Activated naive CD4-positive, alpha-beta T cell treated with anti-CD3 and anti-CD28 coated beads, Interleukin-2, amount 10 ng/mL, durations not matched to agents 7 days and 5 days (primary cell): ENCODE measurements at regions not wholly inside any gene's neighbourhood (a gene's known extent, or its start where the extent isn't known, plus 50 kb on each side); places are given as distances from the start of the nearest gene placed in this dataset.
"Not testable (repeated sequence)": the region's sequence is repeated elsewhere in the genome, so short reads cannot be mapped to it uniquely, and the experiment has no call there.

Experiments used
- CTCF ChIA-PET: fragments of 350-600 bp; sonication (Branson Sonifier 250); formaldehyde crosslinking; loops from one replicate; lab custom pipeline; 2021; ENCODE audit warnings: antibody characterized with exemption; lab: Charles Lee
- DNase-seq: peaks from one replicate; pipeline ENCODE4 v3.0.0-alpha.2; 2020
- H3K27ac Mint-ChIP-seq: one replicate; pipeline ENCODE4 v1.8.0; 2021; ENCODE audit warnings: mild to moderate bottlenecking, moderate library complexity, mixed read lengths
- H3K27me3 Mint-ChIP-seq: one replicate; pipeline ENCODE4 v1.8.0; 2021; ENCODE audit warnings: mild to moderate bottlenecking, mixed read lengths
- H3K36me3 Mint-ChIP-seq: one replicate; pipeline ENCODE4 v1.8.0; 2021; ENCODE audit warnings: mixed read lengths
- H3K4me1 Mint-ChIP-seq: one replicate; pipeline ENCODE4 v1.8.0; 2021; ENCODE audit warnings: mixed read lengths
- H3K4me3 Mint-ChIP-seq: one replicate; pipeline ENCODE4 v1.8.0; 2021; ENCODE audit warnings: mild to moderate bottlenecking, moderate library complexity, mixed read lengths
- H3K9me3 Mint-ChIP-seq: one replicate; pipeline ENCODE4 v1.8.0; 2021; ENCODE audit warnings: mixed read lengths

GRCh38 chr17:54381482-54381881 lies 519.2 kb upstream of the TOM1L1 start:
- Mint-ChIP-seq H3K4me1 (no peaks in the 10 kb centered on the region), H3K27ac (no peak overlapping the region), H3K4me3 (no peak overlapping the region), H3K36me3 (no peaks in the 10 kb centered on the region), H3K27me3 (no peaks in the 10 kb centered on the region), H3K9me3 (peaks cover 12% of the 10 kb centered on the region)
- CTCF ChIA-PET: no interaction called here
- no peak for DNase-seq

DNA sequence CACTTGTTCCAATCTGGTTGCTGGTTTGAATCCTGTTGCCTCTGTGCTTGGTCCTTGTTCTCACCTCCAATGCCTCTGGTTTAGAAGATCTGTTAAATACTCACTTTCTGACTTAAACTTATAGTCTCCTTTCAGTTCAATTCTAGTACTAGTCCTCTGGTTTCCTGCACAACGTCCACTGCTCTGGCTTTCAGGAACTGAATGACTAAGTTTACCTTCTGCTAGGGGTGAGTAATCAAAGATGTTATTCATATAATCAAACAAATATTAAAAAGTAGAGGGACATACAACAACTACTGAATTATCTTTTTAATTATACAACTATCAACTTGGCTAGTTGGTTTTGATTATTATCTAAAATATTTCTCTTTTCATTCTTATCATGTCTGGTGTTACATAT lies 496.4 kb upstream of the TOM1L1 start:
- no peak for DNase-seq
- Mint-ChIP-seq H3K27me3 (no peaks in the 10 kb centered on the region), H3K36me3 (no peaks in the 10 kb centered on the region), H3K27ac (no peak overlapping the region), H3K4me3 (no peak overlapping the region), H3K9me3 (peaks cover 8% of the 10 kb centered on the region), H3K4me1 (no peaks in the 10 kb centered on the region)
- CTCF ChIA-PET: no interaction called here

- H3K27ac Mint-ChIP-seq: no peak overlapping the region
Measured at GRCh38 chr17:54405826-54406225, 494.8 kb upstream of the TOM1L1 start.

GRCh38 chr17:54408731-54409130 lies 491.9 kb upstream of the TOM1L1 start:
- peaks cover 8% of the 10 kb centered on the region for H3K9me3 Mint-ChIP-seq
- H3K36me3 Mint-ChIP-seq: no peaks in the 10 kb centered on the region
- H3K4me1 Mint-ChIP-seq: no peaks in the 10 kb centered on the region
- CTCF ChIA-PET: no interaction called here
- no peak overlapping the region for H3K27ac Mint-ChIP-seq
- no peak for DNase-seq
- no peaks in the 10 kb centered on the region for H3K27me3 Mint-ChIP-seq
- H3K4me3 Mint-ChIP-seq: no peak overlapping the region

More at GRCh38 chr17:54405826-54406225, 494.8 kb upstream of the TOM1L1 start:
- no peak overlapping the region for H3K4me3 Mint-ChIP-seq
- no peaks in the 10 kb centered on the region for H3K36me3 Mint-ChIP-seq
- no peaks in the 10 kb centered on the region for H3K4me1 Mint-ChIP-seq
- no peaks in the 10 kb centered on the region for H3K27me3 Mint-ChIP-seq
- peaks cover 8% of the 10 kb centered on the region for H3K9me3 Mint-ChIP-seq
- CTCF ChIA-PET: no interaction called here
- no peak for DNase-seq

GRCh38 chr17:54418467-54418866 lies 482.2 kb upstream of the TOM1L1 start:
- no peaks in the 10 kb centered on the region for H3K4me1 Mint-ChIP-seq
- H3K36me3 Mint-ChIP-seq: no peaks in the 10 kb centered on the region
- H3K4me3 Mint-ChIP-seq: no peak overlapping the region
- no peak overlapping the region for H3K27ac Mint-ChIP-seq
- peaks cover 2% of the 10 kb centered on the region for H3K9me3 Mint-ChIP-seq
- no peaks in the 10 kb centered on the region for H3K27me3 Mint-ChIP-seq
- DNase-seq: no peak
- CTCF ChIA-PET: no interaction called here

- H3K4me3 Mint-ChIP-seq: no peak overlapping the region
- no peaks in the 10 kb centered on the region for H3K27me3 Mint-ChIP-seq
- DNase-seq: no peak
- no peaks in the 10 kb centered on the region for H3K4me1 Mint-ChIP-seq
- CTCF ChIA-PET: no interaction called here
- H3K36me3 Mint-ChIP-seq: no peaks in the 10 kb centered on the region
- H3K27ac Mint-ChIP-seq: no peak overlapping the region
- peaks cover 5% of the 10 kb centered on the region for H3K9me3 Mint-ChIP-seq
Measured at GRCh38 chr17:54425671-54426070, 475.0 kb upstream of the TOM1L1 start.

GRCh38 chr17:54426296-54426886 lies 474.3 kb upstream of the TOM1L1 start:
- Mint-ChIP-seq H3K27me3 (no peaks in the 10 kb centered on the region), H3K36me3 (no peaks in the 10 kb centered on the region), H3K27ac (no peak overlapping the region), H3K9me3 (peaks cover 5% of the 10 kb centered on the region), H3K4me3 (no peak overlapping the region), H3K4me1 (no peaks in the 10 kb centered on the region)
- CTCF ChIA-PET: no interaction called here
- no peak for DNase-seq

DNA sequence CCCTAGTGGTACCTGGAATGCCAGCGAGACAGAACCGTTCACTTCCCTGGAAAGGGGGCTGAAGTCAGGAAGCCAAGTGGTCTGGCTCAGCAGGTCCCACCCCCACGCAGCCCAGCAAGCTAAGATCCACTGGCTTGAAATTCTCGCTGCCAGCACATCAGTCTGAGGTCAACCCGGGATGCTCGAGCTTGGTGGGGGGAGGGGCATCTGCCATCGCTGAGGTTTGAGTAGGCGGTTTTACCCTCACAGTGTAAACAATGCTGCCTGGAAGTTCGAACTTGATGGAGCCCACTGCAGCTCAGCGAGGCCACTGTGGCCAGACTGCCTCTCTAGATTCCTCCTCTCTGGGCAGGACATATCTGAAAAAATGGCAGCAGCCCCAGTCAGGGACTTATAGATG lies 464.7 kb upstream of the TOM1L1 start:
- Mint-ChIP-seq H3K36me3 (no peaks in the 10 kb centered on the region), H3K27ac (no peak overlapping the region), H3K4me3 (no peak overlapping the region), H3K27me3 (no peaks in the 10 kb centered on the region), H3K9me3 (peaks cover 8% of the 10 kb centered on the region), H3K4me1 (no peaks in the 10 kb centered on the region)
- no peak for DNase-seq
- CTCF ChIA-PET: no interaction called here

DNA sequence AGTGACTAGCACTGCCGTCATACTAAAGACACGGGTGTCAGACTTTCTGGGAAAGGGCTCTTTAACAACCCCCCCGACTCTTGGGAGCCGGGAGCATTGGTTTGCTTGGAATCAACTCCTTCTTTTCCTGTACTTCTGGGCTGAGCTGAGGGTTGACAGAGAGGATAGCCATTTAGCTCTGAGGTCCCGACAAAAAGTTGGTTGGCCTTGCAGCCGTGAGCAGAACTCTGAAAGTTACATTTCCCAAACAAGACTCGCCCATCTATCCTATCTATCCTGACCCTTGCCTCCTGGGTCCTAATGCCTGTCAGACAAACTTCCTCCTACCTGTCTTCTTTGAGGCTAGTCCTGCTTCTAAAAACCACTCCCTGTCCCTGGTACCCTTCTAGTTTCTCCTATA lies 460.8 kb upstream of the TOM1L1 start:
- H3K9me3 Mint-ChIP-seq: peaks cover 9% of the 10 kb centered on the region
- no peak overlapping the region for H3K4me3 Mint-ChIP-seq
- H3K4me1 Mint-ChIP-seq: no peaks in the 10 kb centered on the region
- H3K27ac Mint-ChIP-seq: no peak overlapping the region
- no peaks in the 10 kb centered on the region for H3K36me3 Mint-ChIP-seq
- CTCF ChIA-PET: no interaction called here
- H3K27me3 Mint-ChIP-seq: no peaks in the 10 kb centered on the region
- no peak for DNase-seq

DNA sequence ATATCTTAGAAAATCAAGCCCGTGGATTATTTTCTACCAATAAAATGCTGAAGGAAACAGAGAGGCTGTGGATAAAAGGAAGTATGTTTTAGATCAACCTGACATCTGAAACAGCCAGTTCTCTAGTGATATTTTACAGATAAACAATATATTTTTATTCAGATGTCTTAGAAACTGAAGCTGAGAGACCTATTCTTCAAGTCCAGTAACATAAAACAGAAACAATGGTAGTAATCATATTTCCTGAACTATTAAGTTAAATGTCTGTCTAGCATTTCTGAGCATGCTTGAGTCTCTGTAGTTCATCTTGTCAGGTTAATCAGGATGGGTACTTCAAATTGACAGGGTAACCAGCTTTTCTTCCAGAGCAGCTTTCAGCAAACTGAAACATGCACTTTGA lies 449.6 kb upstream of the TOM1L1 start:
- no peak for DNase-seq

GRCh38 chr17:54452666-54453348 lies 447.8 kb upstream of the TOM1L1 start:
- no peaks in the 10 kb centered on the region for H3K4me1 Mint-ChIP-seq
- DNase-seq: no peak
- no peak overlapping the region for H3K27ac Mint-ChIP-seq
- CTCF ChIA-PET: no interaction called here
- no peak overlapping the region for H3K4me3 Mint-ChIP-seq
- no peaks in the 10 kb centered on the region for H3K27me3 Mint-ChIP-seq
- peaks cover 20% of the 10 kb centered on the region for H3K9me3 Mint-ChIP-seq
- H3K36me3 Mint-ChIP-seq: no peaks in the 10 kb centered on the region

More for the DNA sequence above, 449.6 kb upstream of the TOM1L1 start:
- peaks cover 16% of the 10 kb centered on the region for H3K9me3 Mint-ChIP-seq
- H3K36me3 Mint-ChIP-seq: no peaks in the 10 kb centered on the region
- no peaks in the 10 kb centered on the region for H3K4me1 Mint-ChIP-seq
- H3K27ac Mint-ChIP-seq: no peak overlapping the region
- H3K4me3 Mint-ChIP-seq: no peak overlapping the region
- no peaks in the 10 kb centered on the region for H3K27me3 Mint-ChIP-seq
- CTCF ChIA-PET: no interaction called here

GRCh38 chr17:54455251-54455868 lies 445.3 kb upstream of the TOM1L1 start:
- DNase-seq: no peak
- Mint-ChIP-seq H3K9me3 (peaks cover 20% of the 10 kb centered on the region), H3K27me3 (no peaks in the 10 kb centered on the region), H3K27ac (no peak overlapping the region), H3K36me3 (no peaks in the 10 kb centered on the region), H3K4me3 (no peak overlapping the region), H3K4me1 (no peaks in the 10 kb centered on the region)
- CTCF ChIA-PET: no interaction called here

DNA sequence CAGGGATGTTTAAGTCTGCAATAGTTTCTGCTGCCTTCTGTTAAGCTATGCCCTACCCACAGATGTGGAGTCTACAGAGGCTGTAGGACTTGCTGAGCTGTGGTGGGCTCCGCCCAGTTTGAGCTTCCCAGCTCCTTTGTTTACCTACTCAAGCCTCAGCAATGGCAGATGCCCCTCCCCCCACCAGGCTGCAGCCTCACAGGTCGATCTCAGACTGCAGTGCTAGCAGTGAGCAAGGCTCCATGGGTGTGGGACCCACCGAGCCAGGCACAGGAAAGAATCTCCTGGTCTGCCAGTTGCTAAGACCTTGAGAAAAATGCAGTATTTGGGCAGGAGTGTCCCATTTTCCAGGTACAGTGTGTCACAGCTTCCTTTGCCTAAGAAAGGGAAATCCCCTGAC lies 435.2 kb upstream of the TOM1L1 start:
- H3K4me3 Mint-ChIP-seq, H3K27me3 Mint-ChIP-seq, H3K27ac Mint-ChIP-seq, H3K36me3 Mint-ChIP-seq, DNase-seq, H3K4me1 Mint-ChIP-seq, CTCF ChIA-PET, H3K9me3 Mint-ChIP-seq: not testable (repeated sequence)

DNA sequence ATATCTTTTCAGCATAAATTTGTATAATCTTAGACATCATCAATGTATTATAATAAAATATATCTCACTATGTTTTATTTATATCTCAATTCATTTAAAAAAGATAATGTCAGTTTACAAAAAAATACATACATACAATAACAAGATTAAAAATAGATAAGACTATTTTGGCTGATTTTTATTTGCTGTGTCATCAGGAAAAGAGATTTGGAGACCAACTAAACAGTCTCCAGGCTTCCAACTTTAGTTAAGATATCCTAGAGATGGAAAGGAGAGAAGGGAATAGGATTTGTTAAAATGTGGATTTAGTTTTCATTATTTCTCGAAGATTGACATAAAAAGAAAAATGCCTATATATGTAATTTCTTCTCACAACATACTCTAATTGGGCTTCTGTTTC lies 433.8 kb upstream of the TOM1L1 start:
- H3K36me3 Mint-ChIP-seq: no peaks in the 10 kb centered on the region
- DNase-seq: no peak
- no peak overlapping the region for H3K4me3 Mint-ChIP-seq
- CTCF ChIA-PET: no interaction called here
- H3K9me3 Mint-ChIP-seq: peaks cover 6% of the 10 kb centered on the region
- no peaks in the 10 kb centered on the region for H3K27me3 Mint-ChIP-seq
- no peaks in the 10 kb centered on the region for H3K4me1 Mint-ChIP-seq
- H3K27ac Mint-ChIP-seq: no peak overlapping the region

- Mint-ChIP-seq H3K4me3 (no peak overlapping the region), H3K9me3 (peaks cover 2% of the 10 kb centered on the region), H3K36me3 (no peaks in the 10 kb centered on the region), H3K27ac (no peak overlapping the region), H3K27me3 (no peaks in the 10 kb centered on the region), H3K4me1 (no peaks in the 10 kb centered on the region)
- no peak for DNase-seq
- CTCF ChIA-PET: no interaction called here
Measured at GRCh38 chr17:54482843-54483242, 417.8 kb upstream of the TOM1L1 start.
